Right lobe of liver (tissue), 4 donors: ENCODE measurements at regions not wholly inside any gene's neighbourhood (a gene's known extent, or its start where the extent isn't known, plus 50 kb on each side); places are given as distances from the start of the nearest gene placed in this dataset.
"Not testable (repeated sequence)": the region's sequence is repeated elsewhere in the genome, so short reads cannot be mapped to it uniquely, and the experiment has no call there.

Experiments
- CTCF ChIP-seq, 4 donors: fragments of 200-600 bp in 3 of 4; fragments of 450-650 bp in 1 of 4; IDR thresholded peaks; one replicate each; pipeline versions ENCODE4 v1.5.1 to v1.8.0; 2016 to 2022; ENCODE audit warnings: antibody characterized with exemption in 4 of 4, mild to moderate bottlenecking in 2 of 4
- POLR2A ChIP-seq: fragments of 450-650 bp; IDR thresholded peaks from one replicate; pipeline ENCODE4 v1.6.1; 2017; ENCODE audit warnings: antibody characterized with exemption, mild to moderate bottlenecking
- donor health status: DM: no; HTN: no; CAD: no.
- donor health status: DM: no; HTN: no; CAD: no.
- donor health status: DM: no; HTN: yes; CAD: no.

DNA sequence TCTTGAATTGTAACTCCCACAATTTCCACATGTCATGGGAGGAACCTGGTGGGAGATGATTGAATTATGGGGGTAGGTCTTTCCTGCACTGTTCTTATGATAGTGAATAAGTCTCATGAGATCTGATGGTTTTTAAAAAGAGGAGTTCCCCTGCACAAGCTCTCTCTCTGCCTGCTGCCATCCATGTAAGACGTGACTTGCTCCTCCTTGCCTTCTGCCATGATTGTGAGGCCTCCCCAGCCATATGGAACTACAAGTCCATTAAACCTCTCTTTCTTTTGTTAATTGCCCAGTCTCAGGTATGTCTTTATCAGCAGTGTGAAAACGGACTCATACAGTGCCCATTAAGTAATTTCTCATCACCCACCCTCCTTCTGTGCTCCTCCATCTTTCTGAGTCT is 159.6 kb upstream of the RPH3A start:
- TF ChIP-seq CTCF (IDR thresholded peaks at IDR 0.05); POLR2A: not testable (repeated sequence)
